Skin epidermis (tissue), 12 donors: ENCODE measurements at regions not wholly inside any gene's neighbourhood (a gene's known extent, or its start where the extent isn't known, plus 50 kb on each side); places are given as distances from the start of the nearest gene placed in this dataset.

Experiments used
- H3K27ac ChIP-seq, 21 experiments: fragments of 200-600 bp; sonication (generic) in 11 of 21; one replicate each; pipeline ENCODE4 v1.5.0; 2020; ENCODE audit warnings: mild to moderate bottlenecking in 3 of 21, inconsistent platforms in 2 of 21, moderate library complexity in 2 of 21
- H3K4me3 ChIP-seq, 7 experiments: fragments of 200-600 bp; sonication (generic) in 2 of 7; one replicate each; pipeline ENCODE4 v1.5.0; 2020; ENCODE audit warnings: inconsistent platforms in 2 of 7, mild to moderate bottlenecking in 2 of 7, moderate library complexity in 1 of 7

- Histone ChIP-seq H3K27ac (no peak overlapping the region), H3K4me3 (no peak overlapping the region)
Measured at GRCh38 chr3:76908156-76908555, 131.7 kb upstream of the ROBO2 start.

DNA sequence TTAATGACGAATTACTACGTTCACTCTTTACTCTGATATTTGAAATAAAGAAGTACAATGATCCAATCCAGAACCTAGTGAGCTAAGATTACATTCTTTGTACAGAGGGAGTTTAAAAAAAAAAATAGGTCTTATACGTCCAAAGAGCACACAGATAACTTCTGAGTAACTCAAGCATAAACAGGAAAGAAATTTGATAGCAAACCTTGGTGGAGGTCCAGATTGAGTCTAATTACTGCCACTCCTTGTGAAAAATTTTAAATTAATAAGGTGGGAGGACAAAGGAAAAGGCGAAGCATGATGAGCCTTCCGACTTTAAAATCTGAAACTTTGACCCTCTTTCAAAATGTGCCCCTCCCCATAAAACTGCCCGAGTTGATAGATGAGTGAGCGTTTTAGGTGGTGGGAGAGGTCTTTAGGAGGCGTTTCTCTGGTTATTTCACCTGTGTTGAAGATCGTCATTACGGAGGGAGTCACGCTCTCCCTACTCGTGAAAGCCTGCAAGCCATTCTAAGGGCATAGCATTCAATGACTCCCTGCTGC is 127.0 kb upstream of the ROBO2 start:
- H3K4me3 ChIP-seq, result no peak overlapping the region

DNA sequence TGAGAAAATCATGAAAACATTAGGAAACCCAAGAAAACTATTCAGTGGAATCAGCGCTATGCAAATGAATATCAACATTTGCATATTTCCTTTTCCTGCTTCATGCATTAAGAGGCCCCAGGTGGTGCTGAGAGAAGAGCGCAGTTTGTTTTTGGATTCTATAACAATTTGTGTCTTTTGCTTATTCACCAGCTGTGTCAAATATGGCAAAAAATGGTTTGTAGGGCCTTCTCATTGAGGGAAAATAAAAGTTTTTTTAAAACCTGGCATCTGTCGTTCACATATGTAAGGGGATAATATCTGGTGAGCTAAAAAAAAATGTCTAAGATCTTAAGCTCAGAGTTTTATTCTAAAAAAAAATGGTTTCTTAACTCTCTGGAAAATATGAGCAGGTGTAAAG is 122.5 kb upstream of the ROBO2 start:
- Histone ChIP-seq H3K27ac (no peak overlapping the region), H3K4me3 (no peak overlapping the region)

More for the DNA sequence above, 127.0 kb upstream of the ROBO2 start:
- H3K27ac ChIP-seq, result no peak overlapping the region

DNA sequence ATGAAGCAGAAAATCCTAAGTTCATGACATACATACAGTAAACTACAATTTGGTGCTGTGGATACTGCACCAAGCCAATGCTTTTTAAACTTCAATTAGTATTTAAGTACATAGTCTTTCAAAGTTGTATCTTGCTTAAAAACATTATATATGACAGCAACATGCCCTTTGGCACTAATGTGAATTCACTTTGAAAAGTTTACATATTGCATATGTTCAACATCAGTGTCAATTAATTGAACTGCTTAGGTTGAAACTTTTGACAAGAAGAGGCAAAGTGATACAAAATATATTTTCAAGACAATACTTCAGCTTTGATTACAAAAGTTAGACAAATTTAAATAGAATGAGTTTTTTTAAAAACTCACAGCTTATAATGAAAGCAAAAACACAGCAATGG is 119.4 kb upstream of the ROBO2 start:
- H3K27ac ChIP-seq, result no peak overlapping the region
- no peak overlapping the region for H3K4me3 ChIP-seq

- Histone ChIP-seq H3K4me3 (no peak overlapping the region), H3K27ac (no peak overlapping the region)
Measured at GRCh38 chr3:76923485-76923884, 116.4 kb upstream of the ROBO2 start.

DNA sequence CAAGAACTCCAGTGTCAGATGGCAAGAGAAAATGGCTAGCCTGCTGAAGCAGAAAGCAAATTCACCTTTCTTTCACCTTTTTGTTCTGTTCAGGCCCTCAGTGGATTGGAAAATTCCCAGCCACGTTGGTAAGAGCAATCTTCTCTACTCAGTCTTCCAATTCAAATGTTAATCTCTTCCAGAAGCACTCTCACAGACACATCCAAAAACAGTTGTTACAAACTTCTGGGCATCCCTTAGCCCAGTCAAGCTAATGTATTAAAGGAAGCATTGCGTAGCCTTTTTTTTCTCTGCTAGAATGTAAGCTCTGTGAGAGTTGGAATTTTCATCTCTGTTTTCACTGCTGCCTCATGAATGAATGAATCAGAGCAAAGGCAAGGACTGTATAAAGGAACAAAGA is 109.2 kb upstream of the ROBO2 start:
- Histone ChIP-seq H3K4me3 (no peak overlapping the region), H3K27ac (no peak overlapping the region)

GRCh38 chr3:76933245-76933644 is 106.7 kb upstream of the ROBO2 start:
- Histone ChIP-seq H3K27ac (no peak overlapping the region), H3K4me3 (no peak overlapping the region)

- Histone ChIP-seq H3K27ac (no peak overlapping the region), H3K4me3 (no peak overlapping the region)
Measured at GRCh38 chr3:76938962-76939361, 100.9 kb upstream of the ROBO2 start.

DNA sequence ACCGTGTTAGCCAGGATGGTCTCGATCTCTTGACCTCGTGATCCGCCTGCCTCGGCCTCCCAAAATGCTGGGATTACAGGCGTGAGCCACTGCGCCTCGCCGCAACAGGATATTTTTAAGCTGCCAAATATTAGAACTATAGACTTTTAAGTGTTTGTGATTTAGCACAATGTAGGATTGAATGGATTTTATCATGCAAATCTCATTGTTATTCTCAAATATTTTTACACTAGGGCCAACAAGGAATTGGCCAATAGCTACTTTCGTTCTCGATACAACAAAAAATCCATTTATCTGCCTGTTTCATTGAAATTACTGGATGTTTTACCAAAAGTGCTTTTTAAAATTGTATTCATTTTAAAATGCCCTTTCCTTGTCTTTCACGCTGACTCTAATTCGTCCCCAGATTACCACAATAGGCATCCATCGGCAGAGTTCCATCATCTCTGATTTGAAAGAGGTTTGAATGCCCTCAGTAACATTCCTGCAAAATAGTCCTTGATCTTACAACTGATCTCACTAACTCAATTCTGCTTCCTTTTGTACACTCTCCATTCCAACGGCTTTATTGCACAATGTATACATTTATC is 99.6 kb upstream of the ROBO2 start:
- no peak overlapping the region for H3K4me3 ChIP-seq
- H3K27ac ChIP-seq, result no peak overlapping the region

GRCh38 chr3:76941376-76941775 is 98.5 kb upstream of the ROBO2 start:
- Histone ChIP-seq H3K27ac (no peak overlapping the region), H3K4me3 (no peak overlapping the region)

DNA sequence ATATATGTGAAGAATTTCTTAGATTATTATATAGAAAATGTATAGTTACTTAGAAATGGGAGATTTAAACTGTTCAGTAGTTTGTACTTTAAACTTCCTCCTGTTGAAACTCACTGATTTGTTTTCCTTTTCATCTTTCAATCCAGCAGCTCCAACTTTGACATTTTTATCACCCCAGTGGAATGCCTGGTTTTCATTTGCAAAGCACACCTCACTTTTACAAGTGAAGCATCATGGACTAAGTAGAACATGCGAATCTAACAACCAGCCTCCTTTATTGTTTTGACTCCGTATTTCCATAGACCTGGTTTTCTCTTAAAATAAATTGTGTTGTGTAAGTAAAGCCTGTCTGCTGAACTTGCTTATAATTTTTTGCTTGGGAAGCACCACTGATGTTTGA is 97.8 kb upstream of the ROBO2 start:
- Histone ChIP-seq H3K4me3 (no peak overlapping the region), H3K27ac (no peak overlapping the region)

GRCh38 chr3:76943058-76943457 is 96.8 kb upstream of the ROBO2 start:
- no peak overlapping the region for H3K4me3 ChIP-seq
- no peak overlapping the region for H3K27ac ChIP-seq

DNA sequence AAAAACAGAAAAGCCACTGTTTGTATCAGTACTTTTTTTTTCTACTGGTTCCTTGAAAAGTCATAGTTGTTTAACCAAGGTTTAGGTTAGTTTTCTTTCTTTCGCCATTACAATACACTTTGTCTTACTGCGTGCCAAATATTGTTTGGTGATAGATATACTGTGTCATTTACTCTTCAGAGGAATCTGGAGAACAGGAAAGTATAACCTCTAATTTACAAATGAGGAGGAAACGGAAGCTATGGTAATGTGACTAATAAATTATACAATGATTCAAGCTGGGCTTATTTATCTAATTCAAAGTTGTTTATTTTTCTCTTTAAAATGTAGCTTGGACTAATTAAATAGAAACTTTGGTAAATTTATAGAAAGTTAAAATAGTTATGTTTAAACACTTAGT is 96.2 kb upstream of the ROBO2 start:
- Histone ChIP-seq H3K4me3 (no peak overlapping the region), H3K27ac (no peak overlapping the region)

- Histone ChIP-seq H3K4me3 (no peak overlapping the region), H3K27ac (no peak overlapping the region)
Measured at GRCh38 chr3:76949033-76949432, 90.9 kb upstream of the ROBO2 start.

DNA sequence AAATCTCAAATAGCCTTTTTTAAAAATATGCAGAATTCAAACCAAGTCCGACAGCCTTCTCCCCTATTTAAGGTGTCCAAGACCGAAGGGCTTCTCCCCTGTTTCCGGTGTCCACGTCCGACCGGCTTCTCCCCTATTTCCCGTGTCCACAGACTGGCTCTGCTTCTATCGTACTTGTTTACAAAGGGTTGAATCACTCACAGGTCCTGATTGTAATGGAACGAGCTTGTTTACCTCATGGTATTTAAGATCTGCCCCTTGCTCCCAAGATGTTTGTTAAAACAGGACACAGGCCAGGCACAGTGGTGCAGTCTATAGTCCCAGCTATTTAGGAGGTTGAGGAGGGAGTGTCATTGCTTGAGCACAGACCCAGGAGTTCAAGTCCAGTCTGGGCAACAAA is 90.4 kb upstream of the ROBO2 start:
- Histone ChIP-seq H3K4me3 (no peak overlapping the region), H3K27ac (no peak overlapping the region)

- no peak overlapping the region for H3K4me3 ChIP-seq
- H3K27ac ChIP-seq, result no peak overlapping the region
Measured at GRCh38 chr3:76950590-76950989, 89.3 kb upstream of the ROBO2 start.

GRCh38 chr3:76954412-76954811 is 85.5 kb upstream of the ROBO2 start:
- no peak overlapping the region for H3K4me3 ChIP-seq
- H3K27ac ChIP-seq, result no peak overlapping the region

GRCh38 chr3:76958274-76958673 is 81.6 kb upstream of the ROBO2 start:
- Histone ChIP-seq H3K27ac (no peak overlapping the region), H3K4me3 (no peak overlapping the region)

DNA sequence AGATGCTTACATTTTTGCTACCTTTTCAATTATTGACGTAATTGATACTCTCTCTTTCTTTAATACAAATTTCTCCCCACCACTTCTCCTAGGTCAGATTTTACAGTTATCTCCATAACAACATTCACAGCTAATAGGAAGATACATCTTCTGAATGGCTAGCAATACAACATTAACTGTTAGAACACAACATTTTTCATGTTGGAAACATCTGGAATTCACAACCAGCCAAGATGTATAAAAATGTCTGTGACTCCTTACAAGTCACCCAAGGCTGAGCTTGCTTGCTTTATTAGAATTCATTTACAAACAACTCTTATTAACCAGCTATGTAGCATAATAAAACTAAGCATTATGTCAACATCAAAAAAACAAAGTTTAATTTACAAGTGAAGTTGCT is 81.0 kb upstream of the ROBO2 start:
- H3K4me3 ChIP-seq, result no peak overlapping the region
- H3K27ac ChIP-seq, result no peak overlapping the region

GRCh38 chr3:76961284-76961683 is 78.6 kb upstream of the ROBO2 start:
- no peak overlapping the region for H3K4me3 ChIP-seq
- H3K27ac ChIP-seq, result no peak overlapping the region

- Histone ChIP-seq H3K27ac (no peak overlapping the region), H3K4me3 (no peak overlapping the region)
Measured at GRCh38 chr3:76965122-76965725, 74.7 kb upstream of the ROBO2 start.

- H3K4me3 ChIP-seq, result no peak overlapping the region
Measured at GRCh38 chr3:76969471-76969870, 70.4 kb upstream of the ROBO2 start.

More at GRCh38 chr3:76969471-76969870, 70.4 kb upstream of the ROBO2 start:
- no peak overlapping the region for H3K27ac ChIP-seq
